OCI-LY1 (cell line): ENCODE measurements at regions not wholly inside any gene's neighbourhood (a gene's known extent, or its start where the extent isn't known, plus 50 kb on each side); places are given as distances from the start of the nearest gene placed in this dataset.

Source experiments
- CTCF ChIP-seq: fragments of 200-600 bp; sonication (generic), shearing (Covaris generic); IDR thresholded peaks from 2 replicates; pipeline ENCODE4 v1.5.1; 2017; ENCODE audit warnings: mild to moderate bottlenecking, antibody characterized with exemption, low read length, moderate library complexity, mixed read lengths
- EZH2 ChIP-seq: fragments of 200-600 bp; sonication (generic), shearing (Covaris generic); IDR thresholded peaks from 2 replicates; pipeline ENCODE4 v1.8.0; 2017; ENCODE audit warnings: borderline replicate concordance, mixed run types, mild to moderate bottlenecking, antibody characterized with exemption, low read length, moderate library complexity, mixed read lengths

- TF ChIP-seq CTCF, result no peak
- no peak for TF ChIP-seq EZH2
These were observed 837.7 kb upstream of the CDH9 start for GRCh38 chr5:27876071-27876470.
